Upper lobe of right lung (tissue), 1 donor: ENCODE measurements at regions not wholly inside any gene's neighbourhood (a gene's known extent, or its start where the extent isn't known, plus 50 kb on each side); places are given as distances from the start of the nearest gene placed in this dataset.

Experiments used
- ATAC-seq: fragments of 200-7000 bp; cut with Tn5 transposase; one replicate; pipeline ENCODE4 v1.9.1; 2020; ENCODE audit warnings: mild to moderate bottlenecking, moderate library complexity
- DNase-seq: peaks from one replicate; pipeline ENCODE4 v3.0.0-alpha.2; 2020
- H3K27ac ChIP-seq: fragments of 200-600 bp; one replicate; pipeline ENCODE4 v1.8.0; 2022
- H3K27me3 ChIP-seq: fragments of 200-600 bp; one replicate; pipeline ENCODE4 v1.8.0; 2022; ENCODE audit warnings: mild to moderate bottlenecking
- H3K36me3 ChIP-seq: fragments of 200-600 bp; one replicate; pipeline ENCODE4 v1.8.0; 2022
- H3K4me1 ChIP-seq: fragments of 200-600 bp; one replicate; pipeline ENCODE4 v1.8.0; 2022
- H3K4me3 ChIP-seq: fragments of 200-600 bp; one replicate; pipeline ENCODE4 v1.8.0; 2022; ENCODE audit warnings: mild to moderate bottlenecking
- H3K9me3 ChIP-seq: fragments of 200-600 bp; one replicate; pipeline ENCODE4 v1.8.0; 2022
- intact Hi-C: fragments of 100-400 bp; cut with DNase I; formaldehyde crosslinking; loops from one replicate; pipeline ENCODE4 v1.11.0; 2022
- TF ChIP-seq, protein P1 (sequence below): fragments of 200-600 bp; IDR thresholded peaks from one replicate; pipeline ENCODE4 v1.8.0; 2022; ENCODE audit warnings: antibody characterized with exemption
- donor health status: DM: no; HTN: yes; CAD: no; lungs with severe emphysema.

GRCh38 chr5:28850320-28850921 is 1812.0 kb upstream of the CDH9 start:
- Histone ChIP-seq H3K27ac (no peak overlapping the region), H3K27me3 (no peaks in the 10 kb centered on the region), H3K36me3 (no peaks in the 10 kb centered on the region), H3K4me3 (no peak overlapping the region), H3K9me3 (no peaks in the 10 kb centered on the region), H3K4me1 (no peaks in the 10 kb centered on the region)
- TF ChIP-seq, protein P1, sequence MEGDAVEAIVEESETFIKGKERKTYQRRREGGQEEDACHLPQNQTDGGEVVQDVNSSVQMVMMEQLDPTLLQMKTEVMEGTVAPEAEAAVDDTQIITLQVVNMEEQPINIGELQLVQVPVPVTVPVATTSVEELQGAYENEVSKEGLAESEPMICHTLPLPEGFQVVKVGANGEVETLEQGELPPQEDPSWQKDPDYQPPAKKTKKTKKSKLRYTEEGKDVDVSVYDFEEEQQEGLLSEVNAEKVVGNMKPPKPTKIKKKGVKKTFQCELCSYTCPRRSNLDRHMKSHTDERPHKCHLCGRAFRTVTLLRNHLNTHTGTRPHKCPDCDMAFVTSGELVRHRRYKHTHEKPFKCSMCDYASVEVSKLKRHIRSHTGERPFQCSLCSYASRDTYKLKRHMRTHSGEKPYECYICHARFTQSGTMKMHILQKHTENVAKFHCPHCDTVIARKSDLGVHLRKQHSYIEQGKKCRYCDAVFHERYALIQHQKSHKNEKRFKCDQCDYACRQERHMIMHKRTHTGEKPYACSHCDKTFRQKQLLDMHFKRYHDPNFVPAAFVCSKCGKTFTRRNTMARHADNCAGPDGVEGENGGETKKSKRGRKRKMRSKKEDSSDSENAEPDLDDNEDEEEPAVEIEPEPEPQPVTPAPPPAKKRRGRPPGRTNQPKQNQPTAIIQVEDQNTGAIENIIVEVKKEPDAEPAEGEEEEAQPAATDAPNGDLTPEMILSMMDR = no peak
- DNase-seq (no peak), ATAC-seq (no peak)
- intact Hi-C loops = no loop called here

DNA sequence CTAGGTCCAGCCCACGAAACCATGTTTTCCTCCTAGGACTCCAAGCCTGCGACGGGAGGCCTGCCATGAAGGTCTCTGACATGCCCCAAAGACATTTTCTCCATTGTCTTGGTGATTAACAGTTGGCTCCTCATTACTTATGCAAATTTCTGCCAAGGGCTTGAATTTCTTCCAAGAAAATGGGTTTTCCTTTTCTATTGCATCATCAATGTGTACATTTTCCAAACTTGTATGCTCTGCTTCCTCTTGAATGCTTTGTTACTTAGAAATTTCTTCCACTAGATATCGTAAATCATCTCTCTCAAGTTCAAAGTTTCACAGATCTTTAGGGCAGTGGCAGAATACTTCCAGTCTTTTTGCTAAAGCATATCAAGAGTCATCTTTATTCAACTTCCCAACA is 1792.7 kb upstream of the CDH9 start:
- no peak for DNase-seq
- H3K36me3 ChIP-seq = no peaks in the 10 kb centered on the region
- TF ChIP-seq, protein P1 = no peak
- H3K4me3 ChIP-seq = no peak overlapping the region
- no peaks in the 10 kb centered on the region for H3K27me3 ChIP-seq
- H3K27ac ChIP-seq = no peak overlapping the region
- no peaks in the 10 kb centered on the region for H3K4me1 ChIP-seq
- intact Hi-C loops = no loop called here
- H3K9me3 ChIP-seq = no peaks in the 10 kb centered on the region
- ATAC-seq = no peak

- DNase-seq = no peak
- TF ChIP-seq, protein P1 = no peak
Observed at GRCh38 chr5:28823231-28823630, 1784.8 kb upstream of the CDH9 start.

GRCh38 chr5:28822071-28822470 is 1783.7 kb upstream of the CDH9 start:
- TF ChIP-seq, protein P1 = no peak
- no peaks in the 10 kb centered on the region for H3K4me1 ChIP-seq
- no peaks in the 10 kb centered on the region for H3K36me3 ChIP-seq
- H3K9me3 ChIP-seq = no peaks in the 10 kb centered on the region
- no peaks in the 10 kb centered on the region for H3K27me3 ChIP-seq
- ATAC-seq = no peak
- intact Hi-C loops = no loop called here
- no peak for DNase-seq
- H3K4me3 ChIP-seq = no peak overlapping the region
- H3K27ac ChIP-seq = no peak overlapping the region

More at GRCh38 chr5:28823231-28823630, 1784.8 kb upstream of the CDH9 start:
- H3K36me3 ChIP-seq = no peaks in the 10 kb centered on the region
- no peaks in the 10 kb centered on the region for H3K27me3 ChIP-seq
- intact Hi-C loops = no loop called here
- H3K4me1 ChIP-seq = no peaks in the 10 kb centered on the region
- no peak for ATAC-seq
- H3K4me3 ChIP-seq = no peak overlapping the region
- no peaks in the 10 kb centered on the region for H3K9me3 ChIP-seq
- H3K27ac ChIP-seq = no peak overlapping the region

GRCh38 chr5:28810751-28811136 is 1772.4 kb upstream of the CDH9 start:
- DNase-seq (no peak), ATAC-seq (no peak)
- no peak overlapping the region for H3K27ac ChIP-seq
- no peaks in the 10 kb centered on the region for H3K9me3 ChIP-seq
- TF ChIP-seq, protein P1 = no peak
- no peaks in the 10 kb centered on the region for H3K27me3 ChIP-seq
- no peak overlapping the region for H3K4me3 ChIP-seq
- intact Hi-C loops = no loop called here
- H3K36me3 ChIP-seq = no peaks in the 10 kb centered on the region
- no peaks in the 10 kb centered on the region for H3K4me1 ChIP-seq
